HepG2 (cell line): ENCODE measurements at regions not wholly inside any gene's neighbourhood (a gene's known extent, or its start where the extent isn't known, plus 50 kb on each side); places are given as distances from the start of the nearest gene placed in this dataset.

Experiments used
- ATAC-seq: fragments of 200-7000 bp; cut with Tn5 transposase; 3 replicates; pipeline ENCODE4 v1.9.1; 2020; ENCODE audit warnings: mild to moderate bottlenecking, moderate library complexity
- BruUV-seq: library from RNA; stranded (reverse); fragments of 400-500 nt; replicated peaks from 2 replicates; lab custom pipeline; 2021; lab: Mats Ljungman, UMichigan
- CTCF ChIA-PET: fragments of 300-600 bp; formaldehyde crosslinking; extraction: SDS; loops from one replicate; lab custom pipeline; 2021; ENCODE audit warnings: low total read pairs, inconsistent platforms, low intra/inter-chr PET ratio; lab: Yijun Ruan, JAX
- POLR2A ChIA-PET: fragments of 350-600 bp; sonication (Branson Sonifier 250); formaldehyde crosslinking; loops from one replicate; lab custom pipeline; 2020; ENCODE audit warnings: antibody characterized with exemption, inconsistent platforms; lab: Yijun Ruan, JAX
- DNase-seq: peaks from one replicate; pipeline ENCODE4 v3.0.0-alpha.2; 2015; ENCODE audit warnings: low spot score
- FAIRE-seq: peaks from 3 replicates; lab custom pipeline; 2011; peaks lifted over from hg19 to GRCh38; lab: Jason Lieb, UNC
- H2AFZ ChIP-seq: one replicate; pipeline ENCODE4 v1.6.1; 2011; ENCODE audit warnings: low read length, inconsistent platforms
- H3K27ac ChIP-seq: fragments of 300-600 bp; 3 replicates; pipeline ENCODE4 v1.8.0; 2011; ENCODE audit warnings: mixed run types, mild to moderate bottlenecking, mixed read lengths, low read length, inconsistent platforms; ENCODE audit not compliant: insufficient read depth; ENCODE audit errors: extremely low read length
- H3K27me3 ChIP-seq, 2 experiments: fragments of 200-600 bp in 1 of 2; 2 replicates in 1 of 2; 3 replicates in 1 of 2; pipeline versions ENCODE4 v1.6.0 to v1.8.0; 2011; ENCODE audit warnings: low read length in 2 of 2, mild to moderate bottlenecking in 2 of 2, moderate library complexity in 2 of 2, inconsistent platforms in 1 of 2; ENCODE audit not compliant: insufficient read depth in 2 of 2, control insufficient read depth in 1 of 2
- H3K36me3 ChIP-seq, 2 experiments: fragments of 200-600 bp in 1 of 2; replicated peaks in 1 of 2; 2 replicates in 1 of 2; 3 replicates in 1 of 2; pipeline versions ENCODE4 v1.5.1 to v1.8.0; 2011; ENCODE audit warnings: low read length in 2 of 2, inconsistent platforms in 1 of 2; ENCODE audit not compliant: insufficient read depth in 2 of 2, control insufficient read depth in 1 of 2
- H3K4me1 ChIP-seq: 2 replicates; pipeline ENCODE4 v1.5.1; 2012; ENCODE audit warnings: low read length, inconsistent platforms; ENCODE audit not compliant: insufficient read depth
- H3K4me2 ChIP-seq: 2 replicates; pipeline ENCODE4 v1.6.0; 2011; ENCODE audit warnings: low read depth, low read length, inconsistent platforms
- H3K4me3 ChIP-seq, 3 experiments: fragments of 200-600 bp in 1 of 3; sonication (generic), shearing (Covaris generic) in 1 of 3; replicated peaks in 1 of 3; 2 replicates each; pipeline ENCODE4 v1.5.1; 2011 to 2016; ENCODE audit warnings: low read length in 3 of 3, inconsistent platforms in 2 of 3, low read depth in 2 of 3, mild to moderate bottlenecking in 2 of 3, control low read depth in 1 of 3, mixed read lengths in 1 of 3; ENCODE audit not compliant: insufficient read depth in 1 of 3
- H3K79me2 ChIP-seq: one replicate; pipeline ENCODE4 v1.6.1; 2011; ENCODE audit warnings: low read length, inconsistent platforms; ENCODE audit not compliant: insufficient read depth
- H3K9ac ChIP-seq: 2 replicates; pipeline ENCODE4 v1.6.0; 2011; ENCODE audit warnings: mild to moderate bottlenecking, low read depth, low read length, inconsistent platforms; ENCODE audit not compliant: insufficient read depth
- H3K9me3 ChIP-seq: 2 replicates; pipeline ENCODE4 v1.5.1; 2012; ENCODE audit warnings: mild to moderate bottlenecking, low read length
- H4K20me1 ChIP-seq: 2 replicates; pipeline ENCODE4 v1.6.0; 2011; ENCODE audit warnings: inconsistent platforms, mild to moderate bottlenecking, low read length, moderate library complexity; ENCODE audit not compliant: insufficient read depth
- ARNT2 ChIP-seq: sonication (generic); formaldehyde crosslinking; IDR thresholded peaks from 2 replicates; pipeline ENCODE4 v1.8.0; 2022; ENCODE audit warnings: mild to moderate bottlenecking, low read depth, missing genetic modification reagents, moderate library complexity
- ATM ChIP-seq: fragments of 450-650 bp; IDR thresholded peaks from 2 replicates; pipeline ENCODE4 v1.7.1; 2017; ENCODE audit warnings: mild to moderate bottlenecking, borderline replicate concordance
- CEBPG ChIP-seq: IDR thresholded peaks from 2 replicates; pipeline ENCODE4 v1.6.1; 2016
- GTF3A ChIP-seq: sonication (generic); formaldehyde crosslinking; conservative IDR thresholded peaks from 2 replicates; pipeline ENCODE4 v1.4.0; 2020; ENCODE audit warnings: mild to moderate bottlenecking, missing genetic modification reagents
- NR2C2 ChIP-seq: sonication (generic); formaldehyde crosslinking; IDR thresholded peaks from 2 replicates; pipeline ENCODE4 v1.4.0; 2020; ENCODE audit warnings: missing genetic modification reagents, mild to moderate bottlenecking, moderate library complexity, borderline replicate concordance
- PHF5A ChIP-seq: IDR thresholded peaks from one replicate; pipeline ENCODE4 v1.6.1; 2018; ENCODE audit warnings: low read depth, missing genetic modification reagents; ENCODE audit not compliant: unreplicated experiment
- SMARCE1 ChIP-seq: fragments of 450-650 bp; IDR thresholded peaks from 2 replicates; pipeline ENCODE4 v1.6.1; 2017; ENCODE audit warnings: borderline replicate concordance
- ZBTB8A ChIP-seq: sonication (generic); formaldehyde crosslinking; IDR thresholded peaks from 2 replicates; pipeline ENCODE4 v1.4.0; 2020; ENCODE audit warnings: mild to moderate bottlenecking, low read depth, missing genetic modification reagents, borderline replicate concordance
- ZNF230 ChIP-seq: sonication (generic); formaldehyde crosslinking; IDR thresholded peaks from 2 replicates; pipeline ENCODE4 v1.4.0; 2020; ENCODE audit warnings: mild to moderate bottlenecking, missing genetic modification reagents
- ZNF567 ChIP-seq: sonication (generic); formaldehyde crosslinking; IDR thresholded peaks from 2 replicates; pipeline ENCODE4 v1.8.1; 2023; ENCODE audit warnings: mild to moderate bottlenecking, missing genetic modification reagents, borderline replicate concordance
- ZNF660 ChIP-seq: sonication (generic); formaldehyde crosslinking; IDR thresholded peaks from 2 replicates; pipeline ENCODE4 v1.5.1; 2020; ENCODE audit warnings: mild to moderate bottlenecking, low read depth, missing genetic modification reagents, borderline replicate concordance
- ZNF674 ChIP-seq: sonication (generic); formaldehyde crosslinking; IDR thresholded peaks from 2 replicates; pipeline ENCODE4 v1.5.0; 2020; ENCODE audit warnings: low read depth, mild to moderate bottlenecking, missing genetic modification reagents
- ZNF839 ChIP-seq: sonication (generic); formaldehyde crosslinking; IDR thresholded peaks from 2 replicates; pipeline ENCODE4 v1.4.0; 2020; ENCODE audit warnings: missing genetic modification reagents, mild to moderate bottlenecking, borderline replicate concordance
- ZNF879 ChIP-seq: sonication (generic); formaldehyde crosslinking; IDR thresholded peaks from 2 replicates; pipeline ENCODE4 v1.8.1; 2023; ENCODE audit warnings: missing genetic modification reagents
- ZSCAN12 ChIP-seq: sonication (generic); formaldehyde crosslinking; IDR thresholded peaks from 2 replicates; pipeline ENCODE4 v1.9.0; 2021; ENCODE audit warnings: mild to moderate bottlenecking, missing genetic modification reagents
- ZSCAN25 ChIP-seq: sonication (generic); formaldehyde crosslinking; IDR thresholded peaks from 2 replicates; pipeline ENCODE4 v1.8.0; 2022; ENCODE audit warnings: mild to moderate bottlenecking, missing genetic modification reagents
- WGBS: methylation state at CpG from one replicate; pipeline ENCODE4 v1.1.6; 2017; ENCODE audit warnings: low lambda C conversion rate; 5-methylcytosine and 5-hydroxymethylcytosine counted together
- in situ Hi-C: cut with HindIII; loops from 2 replicates; pipeline ENCODE4 v1.10.0; 2017; ENCODE audit warnings: low pct_unique_long_range_greater_than_20kb; ENCODE audit not compliant: extremely low pct_ligation_motif_present
- intact Hi-C: fragments of 100-400 bp; cut with micrococcal nuclease; formaldehyde crosslinking; loops from one replicate; pipeline ENCODE4 v1.10.0; 2022; ENCODE audit not compliant: unreplicated experiment
- TF ChIP-seq, protein P1 (sequence below): sonication (generic); formaldehyde crosslinking; IDR thresholded peaks from 2 replicates; pipeline ENCODE4 v1.4.0; 2020; ENCODE audit warnings: missing genetic modification reagents
- TF ChIP-seq, protein P2 (sequence below): IDR thresholded peaks from 2 replicates; pipeline ENCODE4 v1.6.1; 2016; ENCODE audit warnings: mild to moderate bottlenecking
- TF ChIP-seq, protein P3 (sequence below): sonication (generic); formaldehyde crosslinking; IDR thresholded peaks from 2 replicates; pipeline ENCODE4 v1.4.0; 2020; ENCODE audit warnings: mild to moderate bottlenecking, missing genetic modification reagents
- TF ChIP-seq, protein P4 (sequence below): sonication (generic); formaldehyde crosslinking; IDR thresholded peaks from 2 replicates; pipeline ENCODE4 v1.8.1; 2023; ENCODE audit warnings: mild to moderate bottlenecking, missing genetic modification reagents

DNA sequence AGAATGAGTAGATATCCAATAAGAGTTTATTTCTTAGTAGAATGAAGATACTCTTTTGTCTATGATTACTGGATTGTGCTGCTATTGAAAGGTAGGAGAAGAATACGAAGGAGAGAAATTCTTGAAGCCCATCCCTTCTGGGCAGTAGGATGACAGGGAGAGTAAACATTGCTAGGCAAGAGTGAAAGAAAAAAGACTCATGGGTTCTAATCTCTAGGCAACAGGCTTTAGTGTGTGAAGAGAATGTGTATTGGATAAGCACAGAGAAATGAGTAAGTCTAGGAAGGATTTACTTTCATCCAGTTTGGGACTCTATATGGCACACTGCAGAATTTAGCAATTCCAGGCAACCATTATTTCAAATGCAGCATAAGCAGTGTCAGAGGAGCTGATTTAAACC, 216.0 kb downstream of the GABRG2 start:
- WGBS, result 3% methylated on average over 1 of the region's 1 CpG

More for the DNA sequence above, 216.0 kb downstream of the GABRG2 start:
- no peak overlapping the region for H3K4me2 ChIP-seq
- H3K9me3 ChIP-seq, result peaks cover 10% of the 10 kb centered on the region
- no peak overlapping the region for H3K9ac ChIP-seq
- H2AFZ ChIP-seq, result no peak overlapping the region
- DNase-seq, result no peak
- intact Hi-C loops (no loop called here), in situ Hi-C loops (no loop called here)
- no peak for TF ChIP-seq PHF5A (CRISPR knock-in tag)
- TF ChIP-seq ZNF230 (CRISPR knock-in tag), result no peak
- TF ChIP-seq ZNF839, result no peak
- TF ChIP-seq NR2C2 (CRISPR knock-in tag), result no peak
- no peak for TF ChIP-seq ZNF567 (CRISPR knock-in tag)
- no peak for TF ChIP-seq ARNT2 (CRISPR knock-in tag)
- TF ChIP-seq ZSCAN25, result no peak
- no peak for TF ChIP-seq ZSCAN12
- no peak for TF ChIP-seq CEBPG (CRISPR knock-in tag)
- TF ChIP-seq, protein P1, sequence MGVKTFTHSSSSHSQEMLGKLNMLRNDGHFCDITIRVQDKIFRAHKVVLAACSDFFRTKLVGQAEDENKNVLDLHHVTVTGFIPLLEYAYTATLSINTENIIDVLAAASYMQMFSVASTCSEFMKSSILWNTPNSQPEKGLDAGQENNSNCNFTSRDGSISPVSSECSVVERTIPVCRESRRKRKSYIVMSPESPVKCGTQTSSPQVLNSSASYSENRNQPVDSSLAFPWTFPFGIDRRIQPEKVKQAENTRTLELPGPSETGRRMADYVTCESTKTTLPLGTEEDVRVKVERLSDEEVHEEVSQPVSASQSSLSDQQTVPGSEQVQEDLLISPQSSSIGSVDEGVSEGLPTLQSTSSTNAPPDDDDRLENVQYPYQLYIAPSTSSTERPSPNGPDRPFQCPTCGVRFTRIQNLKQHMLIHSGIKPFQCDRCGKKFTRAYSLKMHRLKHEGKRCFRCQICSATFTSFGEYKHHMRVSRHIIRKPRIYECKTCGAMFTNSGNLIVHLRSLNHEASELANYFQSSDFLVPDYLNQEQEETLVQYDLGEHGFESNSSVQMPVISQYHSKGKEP (CRISPR knock-in tag), result no peak
- TF ChIP-seq GTF3A (CRISPR knock-in tag), result no peak
- TF ChIP-seq ATM, result no peak
- TF ChIP-seq, protein P2, sequence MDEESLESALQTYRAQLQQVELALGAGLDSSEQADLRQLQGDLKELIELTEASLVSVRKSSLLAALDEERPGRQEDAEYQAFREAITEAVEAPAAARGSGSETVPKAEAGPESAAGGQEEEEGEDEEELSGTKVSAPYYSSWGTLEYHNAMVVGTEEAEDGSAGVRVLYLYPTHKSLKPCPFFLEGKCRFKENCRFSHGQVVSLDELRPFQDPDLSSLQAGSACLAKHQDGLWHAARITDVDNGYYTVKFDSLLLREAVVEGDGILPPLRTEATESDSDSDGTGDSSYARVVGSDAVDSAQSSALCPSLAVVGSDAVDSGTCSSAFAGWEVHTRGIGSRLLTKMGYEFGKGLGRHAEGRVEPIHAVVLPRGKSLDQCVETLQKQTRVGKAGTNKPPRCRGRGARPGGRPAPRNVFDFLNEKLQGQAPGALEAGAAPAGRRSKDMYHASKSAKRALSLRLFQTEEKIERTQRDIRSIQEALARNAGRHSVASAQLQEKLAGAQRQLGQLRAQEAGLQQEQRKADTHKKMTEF (CRISPR knock-in tag), result no peak
- TF ChIP-seq ZBTB8A (CRISPR knock-in tag), result no peak
- no peak for TF ChIP-seq SMARCE1
- TF ChIP-seq ZNF879, result no peak
- no peak for TF ChIP-seq ZNF660 (CRISPR knock-in tag)
- TF ChIP-seq, protein P3, sequence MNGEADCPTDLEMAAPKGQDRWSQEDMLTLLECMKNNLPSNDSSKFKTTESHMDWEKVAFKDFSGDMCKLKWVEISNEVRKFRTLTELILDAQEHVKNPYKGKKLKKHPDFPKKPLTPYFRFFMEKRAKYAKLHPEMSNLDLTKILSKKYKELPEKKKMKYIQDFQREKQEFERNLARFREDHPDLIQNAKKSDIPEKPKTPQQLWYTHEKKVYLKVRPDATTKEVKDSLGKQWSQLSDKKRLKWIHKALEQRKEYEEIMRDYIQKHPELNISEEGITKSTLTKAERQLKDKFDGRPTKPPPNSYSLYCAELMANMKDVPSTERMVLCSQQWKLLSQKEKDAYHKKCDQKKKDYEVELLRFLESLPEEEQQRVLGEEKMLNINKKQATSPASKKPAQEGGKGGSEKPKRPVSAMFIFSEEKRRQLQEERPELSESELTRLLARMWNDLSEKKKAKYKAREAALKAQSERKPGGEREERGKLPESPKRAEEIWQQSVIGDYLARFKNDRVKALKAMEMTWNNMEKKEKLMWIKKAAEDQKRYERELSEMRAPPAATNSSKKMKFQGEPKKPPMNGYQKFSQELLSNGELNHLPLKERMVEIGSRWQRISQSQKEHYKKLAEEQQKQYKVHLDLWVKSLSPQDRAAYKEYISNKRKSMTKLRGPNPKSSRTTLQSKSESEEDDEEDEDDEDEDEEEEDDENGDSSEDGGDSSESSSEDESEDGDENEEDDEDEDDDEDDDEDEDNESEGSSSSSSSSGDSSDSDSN, result no peak
- TF ChIP-seq ZNF674 (CRISPR knock-in tag), result no peak
- TF ChIP-seq, protein P4, sequence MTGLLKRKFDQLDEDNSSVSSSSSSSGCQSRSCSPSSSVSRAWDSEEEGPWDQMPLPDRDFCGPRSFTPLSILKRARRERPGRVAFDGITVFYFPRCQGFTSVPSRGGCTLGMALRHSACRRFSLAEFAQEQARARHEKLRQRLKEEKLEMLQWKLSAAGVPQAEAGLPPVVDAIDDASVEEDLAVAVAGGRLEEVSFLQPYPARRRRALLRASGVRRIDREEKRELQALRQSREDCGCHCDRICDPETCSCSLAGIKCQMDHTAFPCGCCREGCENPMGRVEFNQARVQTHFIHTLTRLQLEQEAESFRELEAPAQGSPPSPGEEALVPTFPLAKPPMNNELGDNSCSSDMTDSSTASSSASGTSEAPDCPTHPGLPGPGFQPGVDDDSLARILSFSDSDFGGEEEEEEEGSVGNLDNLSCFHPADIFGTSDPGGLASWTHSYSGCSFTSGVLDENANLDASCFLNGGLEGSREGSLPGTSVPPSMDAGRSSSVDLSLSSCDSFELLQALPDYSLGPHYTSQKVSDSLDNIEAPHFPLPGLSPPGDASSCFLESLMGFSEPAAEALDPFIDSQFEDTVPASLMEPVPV (CRISPR knock-in tag), result no peak
- no peaks in the 10 kb centered on the region for H3K79me2 ChIP-seq
- H4K20me1 ChIP-seq, result no peaks in the 10 kb centered on the region
- H3K4me1 ChIP-seq, result no peaks in the 10 kb centered on the region
- POLR2A ChIA-PET, result no interaction called here
- CTCF ChIA-PET, result no interaction called here
- no peaks in the 10 kb centered on the region for H3K27me3 ChIP-seq
- no peak for FAIRE-seq
- no peak for ATAC-seq
- BruUV-seq, result no TSS peak
- no peaks in the 10 kb centered on the region for H3K36me3 ChIP-seq
- no peak overlapping the region for H3K4me3 ChIP-seq
- no peak overlapping the region for H3K27ac ChIP-seq
